Right lobe of liver (tissue), 6 donors: ENCODE measurements at regions not wholly inside any gene's neighbourhood (a gene's known extent, or its start where the extent isn't known, plus 50 kb on each side); places are given as distances from the start of the nearest gene placed in this dataset.

Experiments
- ATAC-seq, 4 donors: fragments of 200-7000 bp; cut with Tn5 transposase; one replicate each; pipeline ENCODE4 v1.9.1; 2020; ENCODE audit warnings: mild to moderate bottlenecking in 4 of 4, moderate library complexity in 4 of 4
- DNase-seq, 3 donors: peaks; one replicate each; pipeline ENCODE4 v3.0.0-alpha.2; 2020
- H3K27ac ChIP-seq, 3 donors: fragments of 200-600 bp; one replicate each; pipeline ENCODE4 v1.8.0; 2022
- H3K27me3 ChIP-seq, 2 donors: fragments of 200-600 bp; one replicate each; pipeline ENCODE4 v1.8.0; 2022
- H3K36me3 ChIP-seq, 4 donors: fragments of 200-600 bp; sonication (generic) in 1 of 4; one replicate each; pipeline versions ENCODE4 v1.5.1 to v1.8.0; 2017 to 2022; ENCODE audit warnings: control low read depth in 1 of 4
- H3K4me1 ChIP-seq, 4 donors: fragments of 200-600 bp; sonication (generic) in 1 of 4; one replicate each; pipeline versions ENCODE4 v1.5.1 to v1.8.0; 2017 to 2022; ENCODE audit warnings: control low read depth in 1 of 4
- H3K4me3 ChIP-seq, 3 donors: fragments of 200-600 bp; one replicate each; pipeline ENCODE4 v1.8.0; 2022
- H3K9me3 ChIP-seq, 4 donors: fragments of 200-600 bp; sonication (generic) in 1 of 4; one replicate each; pipeline versions ENCODE4 v1.5.1 to v1.8.0; 2017 to 2022; ENCODE audit warnings: control low read depth in 1 of 4
- POLR2A ChIP-seq: fragments of 450-650 bp; IDR thresholded peaks from one replicate; pipeline ENCODE4 v1.6.1; 2017; ENCODE audit warnings: antibody characterized with exemption, mild to moderate bottlenecking
- WGBS: methylation state at CpG from one replicate; pipeline ENCODE4 v1.1.6; 2018; ENCODE audit warnings: low coverage, low lambda C conversion rate; ENCODE audit not compliant: insufficient coverage; ENCODE audit errors: missing lambda C conversion rate; 5-methylcytosine and 5-hydroxymethylcytosine counted together
- intact Hi-C, 2 donors: fragments of 100-400 bp; cut with DNase I; formaldehyde crosslinking; loops; one replicate each; pipeline versions ENCODE4 v1.11.2 to v1.14.1; 2022
- TF ChIP-seq, protein P1 (sequence below), 4 donors: fragments of 200-600 bp in 3 of 4; fragments of 450-650 bp in 1 of 4; IDR thresholded peaks; one replicate each; pipeline versions ENCODE4 v1.5.1 to v1.8.0; 2016 to 2022; ENCODE audit warnings: antibody characterized with exemption in 4 of 4, mild to moderate bottlenecking in 2 of 4
- donor health status: DM: no; HTN: yes; CAD: no.
- donor health status: DM: no; HTN: no; CAD: no.
- donor health status: DM: no; HTN: no; CAD: no.
- donor health status: DM: no; HTN: yes; CAD: no.
- donor health status: DM: no; HTN: yes; CAD: no.

DNA sequence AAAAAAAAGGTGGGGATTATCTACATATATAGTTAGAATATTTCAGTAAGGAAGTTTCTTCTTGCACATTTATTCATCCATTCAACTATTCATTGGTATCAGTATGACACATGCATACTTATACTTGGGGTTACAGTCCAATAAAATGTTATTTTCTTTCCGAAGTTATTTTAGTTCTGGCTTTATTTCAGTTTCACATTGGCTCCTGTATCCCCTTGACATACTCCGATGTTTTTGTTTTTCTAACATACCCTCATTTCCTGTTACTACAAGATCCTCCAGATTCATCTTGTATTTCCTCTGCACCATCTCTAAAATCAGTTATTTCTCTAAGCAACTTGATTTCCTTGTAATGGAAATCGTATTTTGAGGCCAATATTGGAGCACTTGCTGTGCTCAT lies 435.5 kb upstream of the MON1B start:
- 41% methylated on average over 3 of the region's 3 CpGs for WGBS

DNA sequence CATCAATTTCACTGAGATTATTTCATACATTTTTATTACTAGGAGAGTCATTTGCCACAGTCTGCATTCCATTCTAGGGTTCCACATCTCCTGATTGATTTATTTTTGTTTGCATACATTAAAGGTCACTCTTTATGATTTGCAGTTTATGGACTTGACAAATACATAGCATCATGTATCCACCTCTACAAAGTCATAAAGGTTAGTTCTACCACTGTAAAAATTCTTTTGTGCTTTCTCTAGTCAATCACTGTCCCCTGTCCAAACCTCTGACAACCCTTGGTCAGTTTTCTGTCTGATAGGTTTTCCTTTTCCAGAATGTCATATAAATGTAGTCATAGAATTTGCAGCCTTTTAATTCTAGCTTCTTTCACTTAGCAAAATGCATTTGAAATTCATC lies 434.6 kb upstream of the MON1B start:
- no peaks in the 10 kb centered on the region for H3K36me3 ChIP-seq
- no peak overlapping the region for H3K4me3 ChIP-seq
- no peaks in the 10 kb centered on the region for H3K4me1 ChIP-seq
- TF ChIP-seq, protein P1, sequence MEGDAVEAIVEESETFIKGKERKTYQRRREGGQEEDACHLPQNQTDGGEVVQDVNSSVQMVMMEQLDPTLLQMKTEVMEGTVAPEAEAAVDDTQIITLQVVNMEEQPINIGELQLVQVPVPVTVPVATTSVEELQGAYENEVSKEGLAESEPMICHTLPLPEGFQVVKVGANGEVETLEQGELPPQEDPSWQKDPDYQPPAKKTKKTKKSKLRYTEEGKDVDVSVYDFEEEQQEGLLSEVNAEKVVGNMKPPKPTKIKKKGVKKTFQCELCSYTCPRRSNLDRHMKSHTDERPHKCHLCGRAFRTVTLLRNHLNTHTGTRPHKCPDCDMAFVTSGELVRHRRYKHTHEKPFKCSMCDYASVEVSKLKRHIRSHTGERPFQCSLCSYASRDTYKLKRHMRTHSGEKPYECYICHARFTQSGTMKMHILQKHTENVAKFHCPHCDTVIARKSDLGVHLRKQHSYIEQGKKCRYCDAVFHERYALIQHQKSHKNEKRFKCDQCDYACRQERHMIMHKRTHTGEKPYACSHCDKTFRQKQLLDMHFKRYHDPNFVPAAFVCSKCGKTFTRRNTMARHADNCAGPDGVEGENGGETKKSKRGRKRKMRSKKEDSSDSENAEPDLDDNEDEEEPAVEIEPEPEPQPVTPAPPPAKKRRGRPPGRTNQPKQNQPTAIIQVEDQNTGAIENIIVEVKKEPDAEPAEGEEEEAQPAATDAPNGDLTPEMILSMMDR (IDR thresholded peaks at IDR 0.05), result no peak
- no peak for TF ChIP-seq POLR2A
- no peaks in the 10 kb centered on the region for H3K9me3 ChIP-seq
- H3K27me3 ChIP-seq, result no peaks in the 10 kb centered on the region
- ATAC-seq (no peak), DNase-seq (no peak)
- intact Hi-C loops, result no loop called here
- H3K27ac ChIP-seq, result no peak overlapping the region

More for the DNA sequence above, 435.5 kb upstream of the MON1B start:
- Histone ChIP-seq H3K9me3 (no peaks in the 10 kb centered on the region), H3K4me1 (no peaks in the 10 kb centered on the region), H3K36me3 (no peaks in the 10 kb centered on the region), H3K27ac (no peak overlapping the region), H3K4me3 (no peak overlapping the region), H3K27me3 (no peaks in the 10 kb centered on the region)
- TF ChIP-seq, protein P1 (IDR thresholded peaks at IDR 0.05), result no peak
- TF ChIP-seq POLR2A, result no peak
- ATAC-seq, result no peak
- no peak for DNase-seq
- intact Hi-C loops, result no loop called here

GRCh38 chr16:76756951-76757350 lies 434.0 kb upstream of the MON1B start:
- no peak overlapping the region for H3K4me3 ChIP-seq
- no peaks in the 10 kb centered on the region for H3K36me3 ChIP-seq
- H3K27ac ChIP-seq, result no peak overlapping the region
- no peaks in the 10 kb centered on the region for H3K9me3 ChIP-seq
- TF ChIP-seq, protein P1 (IDR thresholded peaks at IDR 0.05), result no peak
- TF ChIP-seq POLR2A, result no peak
- intact Hi-C loops, result no loop called here
- ATAC-seq (no peak), DNase-seq (no peak)
- H3K4me1 ChIP-seq, result no peaks in the 10 kb centered on the region
- no peaks in the 10 kb centered on the region for H3K27me3 ChIP-seq

DNA sequence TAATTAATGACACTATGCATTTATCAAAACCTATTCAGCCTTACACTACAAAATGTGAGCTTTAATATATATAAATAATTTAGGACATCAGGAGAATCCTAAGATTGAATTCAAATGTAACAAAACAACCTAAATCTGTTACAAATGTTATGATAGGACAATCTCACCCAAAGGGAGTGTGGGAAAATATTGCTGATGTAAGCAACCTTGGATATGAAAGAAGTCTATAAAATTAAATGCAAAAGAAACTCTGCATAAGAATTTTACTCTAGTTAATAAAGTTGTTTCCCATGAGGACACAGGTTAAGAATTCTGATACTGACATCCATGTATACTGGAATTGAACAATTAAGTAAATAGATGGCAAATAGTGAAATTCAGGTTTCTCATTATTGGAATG lies 424.5 kb upstream of the MON1B start:
- no peak overlapping the region for H3K27ac ChIP-seq
- H3K4me1 ChIP-seq, result no peaks in the 10 kb centered on the region
- intact Hi-C loops, result no loop called here
- H3K27me3 ChIP-seq, result no peaks in the 10 kb centered on the region
- H3K4me3 ChIP-seq, result no peak overlapping the region
- TF ChIP-seq, protein P1 (IDR thresholded peaks at IDR 0.05), result no peak
- no peak for TF ChIP-seq POLR2A
- ATAC-seq, result no peak
- DNase-seq, result no peak
- no peaks in the 10 kb centered on the region for H3K9me3 ChIP-seq
- H3K36me3 ChIP-seq, result no peaks in the 10 kb centered on the region

DNA sequence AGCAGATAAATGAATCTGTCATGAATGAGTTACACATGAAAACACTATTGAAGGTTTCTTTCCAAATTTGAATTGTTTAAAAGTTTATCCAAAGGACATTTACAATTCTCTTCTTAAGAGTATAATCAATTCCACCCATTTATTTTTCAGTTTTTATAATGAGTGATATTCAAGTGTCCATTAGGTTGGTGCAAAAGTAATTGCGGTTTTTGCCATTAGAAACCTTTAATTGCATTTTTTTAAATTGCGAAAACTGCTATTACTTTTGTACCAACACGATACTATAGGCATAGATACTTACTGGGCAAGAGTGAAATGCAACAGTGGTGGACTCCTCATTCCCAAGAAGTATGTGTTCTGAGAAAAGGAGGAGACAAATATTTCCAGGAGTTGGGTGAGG lies 422.7 kb upstream of the MON1B start:
- WGBS, result 81% methylated on average over 3 of the region's 3 CpGs
- Histone ChIP-seq H3K36me3 (no peaks in the 10 kb centered on the region), H3K9me3 (no peaks in the 10 kb centered on the region), H3K27me3 (no peaks in the 10 kb centered on the region), H3K4me3 (no peak overlapping the region), H3K4me1 (no peaks in the 10 kb centered on the region), H3K27ac (no peak overlapping the region)
- intact Hi-C loops, result no loop called here
- DNase-seq (no peak), ATAC-seq (no peak)
- TF ChIP-seq, protein P1 (IDR thresholded peaks at IDR 0.05), result no peak
- no peak for TF ChIP-seq POLR2A
